ENCODE measurements at regions not wholly inside any gene's neighbourhood (a gene's known extent, or its start where the extent isn't known, plus 50 kb on each side); places are given as distances from the start of the nearest gene placed in this dataset.
A peak's percentile ranks its signal among the peaks of the same experiment; 100 is the strongest.

GRCh38 chr13:53170910-53171309, 142.3 kb downstream of the OLFM4 start:
- TF ChIP-seq CTCF (IDR thresholded peaks at IDR 0.05): no peak
- Histone ChIP-seq H3K9me3 (no peaks in the 10 kb centered on the region), H3K27me3 (ENCODE audit: insufficient read depth in 3 of 3, low read length in 2 of 3) (peaks cover 0 to 2% (median 0%) of the 10 kb centered on the region in 3 donors), H3K36me3 (ENCODE audit: insufficient read depth in 1 of 2, low read depth in 1 of 2) (no peaks in the 10 kb centered on the region), H3K4me3 (no peak overlapping the region), H3K27ac (no peak overlapping the region), H3K4me1 (no peaks in the 10 kb centered on the region)
- intact Hi-C loops (cut with DNase I): no loop called here
- WGBS, 3 donors: 18 to 26% (median 25%) methylated on average over 1 of the region's 1 CpG
- no peak for DNase-seq
- ATAC-seq: peak in 1 of 4 donors; percentile 45

GRCh38 chr13:53174545-53174944, 145.9 kb downstream of the OLFM4 start:
- intact Hi-C loops (cut with DNase I): no loop called here
- ATAC-seq (no peak), DNase-seq (no peak)
- no peak overlapping the region for H3K27ac ChIP-seq
- H3K27me3 ChIP-seq (ENCODE audit: insufficient read depth in 3 of 3, low read length in 2 of 3): peaks cover 0 to 2% (median 0%) of the 10 kb centered on the region in 3 donors
- no peaks in the 10 kb centered on the region for H3K4me1 ChIP-seq
- no peaks in the 10 kb centered on the region for H3K9me3 ChIP-seq
- TF ChIP-seq CTCF (IDR thresholded peaks at IDR 0.05): no peak
- WGBS, 3 donors: 76 to 93% (median 84%) methylated on average over 2 of the region's 2 CpGs
- H3K36me3 ChIP-seq (ENCODE audit: insufficient read depth in 1 of 2, low read depth in 1 of 2): no peaks in the 10 kb centered on the region
- no peak overlapping the region for H3K4me3 ChIP-seq

GRCh38 chr13:53180684-53181083, 152.1 kb downstream of the OLFM4 start:
- ATAC-seq: no peak
- Histone ChIP-seq H3K4me1 (no peaks in the 10 kb centered on the region), H3K27me3 (ENCODE audit: insufficient read depth in 3 of 3, low read length in 2 of 3) (no peaks in the 10 kb centered on the region), H3K9me3 (no peaks in the 10 kb centered on the region), H3K27ac (no peak overlapping the region), H3K36me3 (ENCODE audit: insufficient read depth in 1 of 2, low read depth in 1 of 2) (no peaks in the 10 kb centered on the region), H3K4me3 (no peak overlapping the region)
- intact Hi-C loops (cut with DNase I): no loop called here
- no peak for TF ChIP-seq CTCF (IDR thresholded peaks at IDR 0.05)
- DNase-seq: no peak

GRCh38 chr13:53182724-53183123, 154.1 kb downstream of the OLFM4 start:
- intact Hi-C loops (cut with DNase I): no loop called here
- H3K4me3 ChIP-seq: no peak overlapping the region
- no peaks in the 10 kb centered on the region for H3K9me3 ChIP-seq
- no peaks in the 10 kb centered on the region for H3K36me3 ChIP-seq (ENCODE audit: insufficient read depth in 1 of 2, low read depth in 1 of 2)
- no peaks in the 10 kb centered on the region for H3K27me3 ChIP-seq (ENCODE audit: insufficient read depth in 3 of 3, low read length in 2 of 3)
- 25 to 37% (median 27%) methylated on average over 3 of the region's 3 CpGs for WGBS, 3 donors
- H3K27ac ChIP-seq: no peak overlapping the region
- DNase-seq (no peak), ATAC-seq (no peak)
- H3K4me1 ChIP-seq: no peaks in the 10 kb centered on the region
- TF ChIP-seq CTCF (IDR thresholded peaks at IDR 0.05): no peak

- ATAC-seq: no peak
- DNase-seq: no peak
- Histone ChIP-seq H3K36me3 (ENCODE audit: insufficient read depth in 1 of 2, low read depth in 1 of 2) (no peaks in the 10 kb centered on the region), H3K4me1 (no peaks in the 10 kb centered on the region), H3K4me3 (no peak overlapping the region), H3K27me3 (ENCODE audit: insufficient read depth in 3 of 3, low read length in 2 of 3) (peaks cover 0 to 1% (median 0%) of the 10 kb centered on the region in 3 donors), H3K9me3 (no peaks in the 10 kb centered on the region), H3K27ac (no peak overlapping the region)
- TF ChIP-seq CTCF (IDR thresholded peaks at IDR 0.05): no peak
- WGBS, 3 donors: 17 to 23% (median 20%) methylated on average over 2 of the region's 2 CpGs
- intact Hi-C loops (cut with DNase I): no loop called here
Observed at GRCh38 chr13:53188120-53188519, 159.5 kb downstream of the OLFM4 start.

Measured in psoas muscle (tissue), 7 donors.